ENCODE measurements at regions not wholly inside any gene's neighbourhood (a gene's known extent, or its start where the extent isn't known, plus 50 kb on each side); places are given as distances from the start of the nearest gene placed in this dataset.

DNA sequence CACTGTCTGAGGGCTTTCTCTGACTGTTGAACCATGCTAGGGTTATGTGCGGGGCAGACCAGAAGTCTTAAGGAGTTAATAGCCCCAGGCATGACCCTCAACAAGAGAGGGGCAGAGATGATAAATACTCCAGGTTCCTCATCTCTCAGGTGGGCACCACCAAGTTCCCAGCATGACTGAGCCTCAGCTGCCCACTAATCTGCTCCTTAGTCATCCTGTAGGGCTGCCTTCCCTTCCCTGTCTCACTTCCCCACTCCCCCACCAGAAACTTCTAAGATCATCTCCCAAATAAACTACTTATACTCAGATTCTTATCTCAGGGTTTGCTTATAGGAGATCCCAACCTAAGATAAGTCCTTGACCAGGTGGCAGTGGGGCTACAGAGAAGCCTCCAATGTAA, 101.7 kb upstream of the PRNP start:
- TF ChIP-seq, protein P1, sequence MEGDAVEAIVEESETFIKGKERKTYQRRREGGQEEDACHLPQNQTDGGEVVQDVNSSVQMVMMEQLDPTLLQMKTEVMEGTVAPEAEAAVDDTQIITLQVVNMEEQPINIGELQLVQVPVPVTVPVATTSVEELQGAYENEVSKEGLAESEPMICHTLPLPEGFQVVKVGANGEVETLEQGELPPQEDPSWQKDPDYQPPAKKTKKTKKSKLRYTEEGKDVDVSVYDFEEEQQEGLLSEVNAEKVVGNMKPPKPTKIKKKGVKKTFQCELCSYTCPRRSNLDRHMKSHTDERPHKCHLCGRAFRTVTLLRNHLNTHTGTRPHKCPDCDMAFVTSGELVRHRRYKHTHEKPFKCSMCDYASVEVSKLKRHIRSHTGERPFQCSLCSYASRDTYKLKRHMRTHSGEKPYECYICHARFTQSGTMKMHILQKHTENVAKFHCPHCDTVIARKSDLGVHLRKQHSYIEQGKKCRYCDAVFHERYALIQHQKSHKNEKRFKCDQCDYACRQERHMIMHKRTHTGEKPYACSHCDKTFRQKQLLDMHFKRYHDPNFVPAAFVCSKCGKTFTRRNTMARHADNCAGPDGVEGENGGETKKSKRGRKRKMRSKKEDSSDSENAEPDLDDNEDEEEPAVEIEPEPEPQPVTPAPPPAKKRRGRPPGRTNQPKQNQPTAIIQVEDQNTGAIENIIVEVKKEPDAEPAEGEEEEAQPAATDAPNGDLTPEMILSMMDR (IDR thresholded peaks at IDR 0.05), result no peak
- no peak for TF ChIP-seq POLR2AphosphoS5 (IDR thresholded peaks at IDR 0.05)
